ENCODE measurements at regions not wholly inside any gene's neighbourhood (a gene's known extent, or its start where the extent isn't known, plus 50 kb on each side); places are given as distances from the start of the nearest gene placed in this dataset.

DNA sequence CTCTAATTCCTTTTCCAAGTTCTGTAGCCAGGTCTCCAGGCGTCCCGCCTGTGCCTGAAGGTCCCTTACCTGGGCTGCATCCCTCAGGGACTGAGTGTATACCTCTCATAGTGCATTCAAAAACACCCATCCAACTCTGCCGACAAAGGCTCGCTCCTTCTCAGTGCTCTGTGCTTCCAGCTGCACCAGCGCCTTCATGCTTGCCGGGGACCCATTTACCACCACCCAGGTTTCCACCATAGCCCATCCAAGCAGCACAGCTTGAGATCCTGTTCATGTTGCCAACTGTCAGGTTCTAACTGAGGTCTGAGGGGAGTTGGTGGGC lies 794.5 kb downstream of the EFNA5 start:
- Histone ChIP-seq H3K4me1 (no peaks in the 10 kb centered on the region), H3K4me3 (no peak overlapping the region), H3K9me3 (peaks cover 0 to 5% (median 0%) of the 10 kb centered on the region in 4 donors), H3K36me3 (no peaks in the 10 kb centered on the region), H3K27me3 (no peaks in the 10 kb centered on the region), H3K27ac (no peak overlapping the region)
- WGBS, 5 donors, result 94 to 100% (median 98%) methylated on average over 6 of the region's 6 CpGs
- TF ChIP-seq POLR2AphosphoS5 (IDR thresholded peaks at IDR 0.05), result no peak
- TF ChIP-seq, protein P1, sequence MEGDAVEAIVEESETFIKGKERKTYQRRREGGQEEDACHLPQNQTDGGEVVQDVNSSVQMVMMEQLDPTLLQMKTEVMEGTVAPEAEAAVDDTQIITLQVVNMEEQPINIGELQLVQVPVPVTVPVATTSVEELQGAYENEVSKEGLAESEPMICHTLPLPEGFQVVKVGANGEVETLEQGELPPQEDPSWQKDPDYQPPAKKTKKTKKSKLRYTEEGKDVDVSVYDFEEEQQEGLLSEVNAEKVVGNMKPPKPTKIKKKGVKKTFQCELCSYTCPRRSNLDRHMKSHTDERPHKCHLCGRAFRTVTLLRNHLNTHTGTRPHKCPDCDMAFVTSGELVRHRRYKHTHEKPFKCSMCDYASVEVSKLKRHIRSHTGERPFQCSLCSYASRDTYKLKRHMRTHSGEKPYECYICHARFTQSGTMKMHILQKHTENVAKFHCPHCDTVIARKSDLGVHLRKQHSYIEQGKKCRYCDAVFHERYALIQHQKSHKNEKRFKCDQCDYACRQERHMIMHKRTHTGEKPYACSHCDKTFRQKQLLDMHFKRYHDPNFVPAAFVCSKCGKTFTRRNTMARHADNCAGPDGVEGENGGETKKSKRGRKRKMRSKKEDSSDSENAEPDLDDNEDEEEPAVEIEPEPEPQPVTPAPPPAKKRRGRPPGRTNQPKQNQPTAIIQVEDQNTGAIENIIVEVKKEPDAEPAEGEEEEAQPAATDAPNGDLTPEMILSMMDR (IDR thresholded peaks at IDR 0.05), result no peak
- no peak for TF ChIP-seq EP300 (IDR thresholded peaks at IDR 0.05)
- no peak for TF ChIP-seq POLR2A (IDR thresholded peaks at IDR 0.05)
- intact Hi-C loops (cut with DNase I; ENCODE audit: low total_unique reads), result no loop called here
- no peak for DNase-seq

DNA sequence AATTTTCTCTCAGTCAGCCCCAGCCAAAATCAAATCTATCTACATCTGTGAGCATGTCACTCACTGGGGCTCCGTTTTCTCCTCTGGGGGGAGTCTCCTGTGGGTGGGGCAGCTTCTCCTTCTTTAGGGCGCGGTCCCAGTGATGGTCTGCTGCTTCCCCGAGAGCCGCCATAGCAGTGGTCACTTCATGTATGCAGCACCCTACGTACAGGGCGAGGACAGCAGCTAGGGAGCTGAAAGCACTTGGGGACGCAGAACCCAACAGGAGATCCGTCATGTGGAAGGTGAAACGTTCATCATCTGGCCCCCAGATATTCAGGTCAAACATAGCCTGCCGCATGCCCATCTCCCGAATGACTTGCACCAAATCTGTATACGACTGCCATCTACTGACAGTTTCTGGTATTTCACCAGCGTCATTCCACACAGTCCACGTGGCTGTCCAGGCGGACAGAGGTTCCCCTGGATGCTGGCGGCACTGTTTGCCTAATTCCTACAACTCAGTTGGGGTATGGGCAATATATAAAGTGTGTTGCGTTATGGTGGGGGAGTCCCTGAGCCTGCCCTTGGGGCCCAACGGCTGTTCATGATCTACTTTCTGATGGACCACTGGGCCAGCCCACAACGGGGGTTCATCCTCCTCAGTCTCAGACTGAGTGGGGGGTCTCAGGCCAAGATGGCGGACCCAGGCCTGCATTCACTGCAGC lies 795.0 kb downstream of the EFNA5 start:
- 87 to 94% (median 89%) methylated on average over 21 of the region's 21 CpGs for WGBS, 5 donors
- Histone ChIP-seq H3K27me3 (no peaks in the 10 kb centered on the region), H3K4me3 (no peak overlapping the region), H3K9me3 (peaks cover 0 to 5% (median 0%) of the 10 kb centered on the region in 4 donors), H3K27ac (no peak overlapping the region), H3K4me1 (no peaks in the 10 kb centered on the region), H3K36me3 (no peaks in the 10 kb centered on the region)
- TF ChIP-seq, protein P1 (IDR thresholded peaks at IDR 0.05), result peak in 4 of 7 experiments; percentile 13 to 40 (median 32)
- TF ChIP-seq EP300 (IDR thresholded peaks at IDR 0.05), result no peak
- DNase-seq, result no peak
- intact Hi-C loops (cut with DNase I; ENCODE audit: low total_unique reads), result no loop called here

DNA sequence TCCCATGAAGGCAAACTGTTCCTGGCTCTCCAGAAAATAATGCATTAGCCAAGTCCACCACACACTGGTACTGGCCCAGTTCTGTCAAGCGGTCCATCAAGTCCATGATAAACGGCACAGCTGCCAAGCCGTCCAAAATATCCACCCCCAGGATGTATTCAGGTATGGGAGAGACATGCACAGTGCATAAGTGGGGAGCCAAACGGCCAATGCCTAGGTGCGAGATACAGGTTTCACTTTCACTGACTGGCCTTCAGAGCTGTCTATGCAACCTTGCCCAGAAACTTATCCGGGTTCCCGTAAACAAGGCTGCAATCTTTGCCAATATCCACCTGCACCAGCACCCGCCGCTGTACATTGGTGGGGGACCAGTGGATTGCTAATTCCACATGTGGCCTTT lies 795.8 kb downstream of the EFNA5 start:
- no peak overlapping the region for H3K27ac ChIP-seq
- intact Hi-C loops (cut with DNase I; ENCODE audit: low total_unique reads), result no loop called here
- H3K9me3 ChIP-seq, result peaks cover 0 to 5% (median 0%) of the 10 kb centered on the region in 4 donors
- H3K4me1 ChIP-seq, result no peaks in the 10 kb centered on the region
- no peaks in the 10 kb centered on the region for H3K27me3 ChIP-seq
- no peak for DNase-seq
- TF ChIP-seq EP300 (IDR thresholded peaks at IDR 0.05) (no peak), POLR2A (IDR thresholded peaks at IDR 0.05) (no peak), POLR2AphosphoS5 (IDR thresholded peaks at IDR 0.05) (no peak)
- TF ChIP-seq, protein P1 (IDR thresholded peaks at IDR 0.05), result no peak
- WGBS, 5 donors, result 88 to 95% (median 91%) methylated on average over 5 to 9 of the region's 9 CpGs
- H3K36me3 ChIP-seq, result no peaks in the 10 kb centered on the region
- no peak overlapping the region for H3K4me3 ChIP-seq

DNA sequence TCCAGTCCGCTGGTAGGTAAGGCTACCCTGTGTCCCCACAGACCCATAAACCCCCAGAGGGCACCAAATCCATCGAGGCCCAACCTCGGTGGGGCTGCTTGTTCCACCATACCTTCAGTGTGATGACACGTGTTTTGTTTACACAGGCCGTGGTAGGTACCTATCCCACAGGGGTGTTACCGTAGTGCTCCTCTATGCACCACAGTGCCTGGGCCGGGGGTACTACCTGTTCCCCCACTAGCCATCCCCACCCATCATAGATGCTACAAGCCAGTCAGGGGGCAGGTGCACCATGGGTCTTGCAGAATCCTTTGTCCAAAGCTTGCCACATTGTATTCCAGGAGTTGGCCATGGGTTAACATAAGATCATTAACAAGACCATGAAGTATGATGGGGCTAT lies 796.2 kb downstream of the EFNA5 start:
- 93 to 98% (median 96%) methylated on average over 7 of the region's 7 CpGs; no CpG with 5 or more reads in 1 of the 5 donors for WGBS, 5 donors
- DNase-seq, result no peak
- H3K27ac ChIP-seq, result no peak overlapping the region
- peaks cover 0 to 5% (median 0%) of the 10 kb centered on the region in 4 donors for H3K9me3 ChIP-seq
- no peak overlapping the region for H3K4me3 ChIP-seq
- TF ChIP-seq, protein P1 (IDR thresholded peaks at IDR 0.05), result no peak
- TF ChIP-seq POLR2A (IDR thresholded peaks at IDR 0.05) (no peak), EP300 (IDR thresholded peaks at IDR 0.05) (no peak), POLR2AphosphoS5 (IDR thresholded peaks at IDR 0.05) (no peak)
- no peaks in the 10 kb centered on the region for H3K27me3 ChIP-seq
- H3K36me3 ChIP-seq, result no peaks in the 10 kb centered on the region
- intact Hi-C loops (cut with DNase I; ENCODE audit: low total_unique reads), result no loop called here
- no peaks in the 10 kb centered on the region for H3K4me1 ChIP-seq

All from stomach (tissue), 8 donors.